ENCODE measurements at regions not wholly inside any gene's neighbourhood (a gene's known extent, or its start where the extent isn't known, plus 50 kb on each side); places are given as distances from the start of the nearest gene placed in this dataset.

DNA sequence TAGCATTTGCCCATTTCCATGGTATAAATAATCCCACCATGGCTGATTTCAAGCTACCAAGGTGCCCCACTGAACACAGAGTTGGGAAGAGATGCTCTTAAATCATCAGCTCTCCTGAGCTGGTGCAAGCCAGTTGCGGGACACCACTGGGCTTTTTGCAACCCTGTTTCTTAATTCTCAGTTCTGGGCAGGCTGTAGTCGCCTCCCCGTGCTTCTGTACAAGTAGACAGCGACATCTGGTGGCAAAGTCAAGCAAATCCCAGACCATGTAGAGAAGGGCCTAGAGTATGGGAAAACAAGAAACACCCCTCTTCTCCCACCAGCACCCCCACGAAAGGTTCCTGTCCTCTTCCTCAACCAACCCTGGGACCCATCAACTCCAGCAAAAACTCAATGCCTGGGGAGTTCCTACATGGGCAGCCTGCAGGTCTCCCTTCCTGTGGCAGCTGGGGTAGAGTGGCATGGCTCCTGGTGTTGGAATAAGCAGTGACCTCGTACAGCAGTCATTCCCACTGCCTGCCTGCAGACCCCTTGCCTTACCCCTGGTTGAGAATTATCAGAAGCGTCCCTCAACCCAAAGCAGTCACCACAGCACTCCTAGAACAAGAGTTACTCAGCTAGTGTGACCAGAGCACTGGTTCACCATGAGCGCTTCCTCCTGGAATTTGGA, 68.4 kb downstream of the IGLL5 start:
- TF ChIP-seq, protein P1, sequence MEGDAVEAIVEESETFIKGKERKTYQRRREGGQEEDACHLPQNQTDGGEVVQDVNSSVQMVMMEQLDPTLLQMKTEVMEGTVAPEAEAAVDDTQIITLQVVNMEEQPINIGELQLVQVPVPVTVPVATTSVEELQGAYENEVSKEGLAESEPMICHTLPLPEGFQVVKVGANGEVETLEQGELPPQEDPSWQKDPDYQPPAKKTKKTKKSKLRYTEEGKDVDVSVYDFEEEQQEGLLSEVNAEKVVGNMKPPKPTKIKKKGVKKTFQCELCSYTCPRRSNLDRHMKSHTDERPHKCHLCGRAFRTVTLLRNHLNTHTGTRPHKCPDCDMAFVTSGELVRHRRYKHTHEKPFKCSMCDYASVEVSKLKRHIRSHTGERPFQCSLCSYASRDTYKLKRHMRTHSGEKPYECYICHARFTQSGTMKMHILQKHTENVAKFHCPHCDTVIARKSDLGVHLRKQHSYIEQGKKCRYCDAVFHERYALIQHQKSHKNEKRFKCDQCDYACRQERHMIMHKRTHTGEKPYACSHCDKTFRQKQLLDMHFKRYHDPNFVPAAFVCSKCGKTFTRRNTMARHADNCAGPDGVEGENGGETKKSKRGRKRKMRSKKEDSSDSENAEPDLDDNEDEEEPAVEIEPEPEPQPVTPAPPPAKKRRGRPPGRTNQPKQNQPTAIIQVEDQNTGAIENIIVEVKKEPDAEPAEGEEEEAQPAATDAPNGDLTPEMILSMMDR (IDR thresholded peaks at IDR 0.05), result peak; percentile 55 to 81 (median 78)
- no peak for TF ChIP-seq POLR2A (IDR thresholded peaks at IDR 0.05)
